Smooth muscle cell (in vitro differentiated cells): ENCODE measurements at regions not wholly inside any gene's neighbourhood (a gene's known extent, or its start where the extent isn't known, plus 50 kb on each side); places are given as distances from the start of the nearest gene placed in this dataset.
"Not testable (repeated sequence)": the region's sequence is repeated elsewhere in the genome, so short reads cannot be mapped to it uniquely, and the experiment has no call there.

Experiments
- DNase-seq: peaks from one replicate; lab custom pipeline; 2025; ENCODE audit not compliant: unreplicated experiment; lab: John Stamatoyannopoulos, UW
- H2AFZ ChIP-seq: fragments of 200-600 bp; sonication (generic); 2 replicates; pipeline ENCODE4 v1.6.0; 2016; ENCODE audit warnings: antibody characterized with exemption, low read depth, mild to moderate bottlenecking
- H3F3A ChIP-seq: fragments of 200-600 bp; sonication (generic); 2 replicates; pipeline ENCODE4 v1.6.0; 2017; ENCODE audit warnings: antibody characterized with exemption, low read depth
- H3K27ac ChIP-seq: fragments of 200-600 bp; sonication (generic); 2 replicates; pipeline ENCODE4 v1.5.1; 2016; ENCODE audit warnings: low read depth, mild to moderate bottlenecking
- H3K27me3 ChIP-seq: fragments of 200-600 bp; sonication (generic); 2 replicates; pipeline ENCODE4 v1.6.1; 2016; ENCODE audit warnings: low read depth, mild to moderate bottlenecking
- H3K36me3 ChIP-seq: fragments of 200-600 bp; sonication (generic); 2 replicates; pipeline ENCODE4 v1.5.1; 2016; ENCODE audit warnings: low read depth
- H3K4me1 ChIP-seq: fragments of 200-600 bp; sonication (generic); 2 replicates; pipeline ENCODE4 v1.5.1; 2016; ENCODE audit warnings: low read depth
- H3K4me2 ChIP-seq: fragments of 200-600 bp; sonication (generic); 2 replicates; pipeline ENCODE4 v1.6.0; 2016; ENCODE audit warnings: mild to moderate bottlenecking
- H3K4me3 ChIP-seq: fragments of 200-600 bp; sonication (generic); 2 replicates; pipeline ENCODE4 v1.5.1; 2016; ENCODE audit warnings: mild to moderate bottlenecking
- H3K79me2 ChIP-seq: fragments of 200-600 bp; sonication (generic); 2 replicates; pipeline ENCODE4 v1.6.0; 2016; ENCODE audit warnings: low read depth, mild to moderate bottlenecking
- H3K9ac ChIP-seq: fragments of 200-600 bp; sonication (generic); 2 replicates; pipeline ENCODE4 v1.6.0; 2016; ENCODE audit warnings: low read depth
- H3K9me3 ChIP-seq: fragments of 200-600 bp; sonication (generic); replicated peaks from 2 replicates; pipeline ENCODE4 v1.5.1; 2016; ENCODE audit warnings: low read depth
- H4K20me1 ChIP-seq: fragments of 200-600 bp; sonication (generic); 2 replicates; pipeline ENCODE4 v1.6.0; 2016; ENCODE audit warnings: low read depth
- WGBS: methylation state at CpG from one replicate; pipeline ENCODE4 v1.1.7; 2016; ENCODE audit warnings: low lambda C conversion rate; 5-methylcytosine and 5-hydroxymethylcytosine counted together
- TF ChIP-seq, protein P1 (sequence below): fragments of 200-600 bp; sonication (generic); IDR thresholded peaks from 2 replicates; pipeline ENCODE4 v1.5.1; 2017; ENCODE audit warnings: borderline replicate concordance, mild to moderate bottlenecking, antibody characterized with exemption; ENCODE audit not compliant: insufficient read depth, poor library complexity, severe bottlenecking

DNA sequence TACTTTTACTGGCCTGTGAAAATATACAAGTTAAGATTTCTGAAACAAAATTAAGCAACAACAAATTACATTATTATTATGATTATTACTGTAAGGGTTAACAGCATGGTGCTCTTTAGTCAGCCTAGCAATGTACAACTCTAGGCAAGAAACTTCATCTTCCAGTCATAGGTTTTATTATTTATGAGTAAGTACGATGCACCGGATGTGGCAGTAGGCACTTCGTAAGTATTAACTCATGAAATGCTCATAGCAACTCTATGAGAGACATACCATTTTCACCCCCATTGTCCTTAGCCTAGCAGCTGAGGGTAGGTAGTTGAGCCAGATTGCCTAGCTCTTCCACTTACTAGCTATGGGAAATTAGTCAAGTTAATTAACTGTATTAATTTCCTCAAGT, 68.0 kb upstream of the PTPRG start:
- Histone ChIP-seq H3K4me1 (no peaks in the 10 kb centered on the region), H3K4me2 (no peak overlapping the region), H3K9ac (no peak overlapping the region), H3K9me3 (no peaks in the 10 kb centered on the region), H3K79me2 (no peaks in the 10 kb centered on the region), H3K4me3 (no peak overlapping the region), H2AFZ (no peak overlapping the region), H3F3A (no peaks in the 10 kb centered on the region), H4K20me1 (no peaks in the 10 kb centered on the region), H3K27ac (no peak overlapping the region), H3K27me3 (no peaks in the 10 kb centered on the region), H3K36me3 (no peaks in the 10 kb centered on the region)
- WGBS: 93% methylated on average over 3 of the region's 3 CpGs
- no peak for DNase-seq
- TF ChIP-seq, protein P1, sequence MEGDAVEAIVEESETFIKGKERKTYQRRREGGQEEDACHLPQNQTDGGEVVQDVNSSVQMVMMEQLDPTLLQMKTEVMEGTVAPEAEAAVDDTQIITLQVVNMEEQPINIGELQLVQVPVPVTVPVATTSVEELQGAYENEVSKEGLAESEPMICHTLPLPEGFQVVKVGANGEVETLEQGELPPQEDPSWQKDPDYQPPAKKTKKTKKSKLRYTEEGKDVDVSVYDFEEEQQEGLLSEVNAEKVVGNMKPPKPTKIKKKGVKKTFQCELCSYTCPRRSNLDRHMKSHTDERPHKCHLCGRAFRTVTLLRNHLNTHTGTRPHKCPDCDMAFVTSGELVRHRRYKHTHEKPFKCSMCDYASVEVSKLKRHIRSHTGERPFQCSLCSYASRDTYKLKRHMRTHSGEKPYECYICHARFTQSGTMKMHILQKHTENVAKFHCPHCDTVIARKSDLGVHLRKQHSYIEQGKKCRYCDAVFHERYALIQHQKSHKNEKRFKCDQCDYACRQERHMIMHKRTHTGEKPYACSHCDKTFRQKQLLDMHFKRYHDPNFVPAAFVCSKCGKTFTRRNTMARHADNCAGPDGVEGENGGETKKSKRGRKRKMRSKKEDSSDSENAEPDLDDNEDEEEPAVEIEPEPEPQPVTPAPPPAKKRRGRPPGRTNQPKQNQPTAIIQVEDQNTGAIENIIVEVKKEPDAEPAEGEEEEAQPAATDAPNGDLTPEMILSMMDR: no peak

DNA sequence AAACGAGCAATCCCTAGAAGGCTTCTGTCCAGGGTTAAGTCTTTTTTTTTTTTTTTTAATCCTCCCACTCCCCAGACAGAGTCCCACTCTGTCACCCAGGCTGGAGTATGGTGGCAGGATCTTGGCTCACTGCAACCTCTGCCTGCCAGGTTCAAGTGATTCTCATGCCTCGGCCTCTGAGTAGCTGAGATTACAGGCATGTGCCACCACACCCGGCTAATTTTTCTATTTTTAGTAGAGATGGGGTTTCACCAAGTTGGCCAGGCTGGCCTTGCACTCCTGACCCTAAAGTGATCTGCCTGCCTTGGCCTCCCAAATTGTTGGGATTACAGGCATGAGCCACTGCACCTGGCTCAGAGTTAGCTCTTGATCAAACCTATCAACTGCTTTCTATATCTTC, 67.1 kb upstream of the PTPRG start:
- not testable (repeated sequence) for H3K27ac ChIP-seq, H4K20me1 ChIP-seq, H3K36me3 ChIP-seq, H3K4me2 ChIP-seq, H3K27me3 ChIP-seq, H3K9ac ChIP-seq, H3K4me1 ChIP-seq, H2AFZ ChIP-seq, DNase-seq, H3K79me2 ChIP-seq, H3K4me3 ChIP-seq, H3K9me3 ChIP-seq, H3F3A ChIP-seq
- 87% methylated on average over 3 of the region's 3 CpGs for WGBS

DNA sequence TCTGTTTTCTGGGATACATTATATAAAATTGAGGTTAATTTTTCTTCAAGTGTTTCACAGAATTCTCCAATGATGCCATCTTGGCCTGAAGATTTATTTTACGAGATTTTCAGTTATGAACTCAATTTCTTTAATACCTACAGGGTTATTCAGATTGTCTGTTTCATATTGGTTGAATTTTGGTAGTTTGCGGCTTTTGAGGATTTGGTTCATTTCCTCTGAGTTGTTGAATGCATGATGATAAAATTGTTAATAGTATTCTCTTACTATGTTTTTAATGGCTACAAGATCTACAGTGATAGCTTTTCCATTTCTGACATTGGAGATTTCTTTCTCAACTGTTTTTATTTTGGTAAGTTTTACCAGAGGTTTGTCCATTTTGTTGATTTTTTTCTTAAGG, 63.9 kb upstream of the PTPRG start:
- Histone ChIP-seq H3K9me3 (no peaks in the 10 kb centered on the region), H3K4me2 (no peak overlapping the region), H3K27me3 (no peaks in the 10 kb centered on the region), H3K36me3 (no peaks in the 10 kb centered on the region), H3K9ac (no peak overlapping the region), H3K27ac (no peak overlapping the region), H3F3A (no peaks in the 10 kb centered on the region), H3K79me2 (no peaks in the 10 kb centered on the region), H3K4me3 (no peak overlapping the region), H4K20me1 (no peaks in the 10 kb centered on the region), H2AFZ (no peak overlapping the region), H3K4me1 (no peaks in the 10 kb centered on the region)
- TF ChIP-seq, protein P1: no peak
- WGBS: 90% methylated on average over 2 of the region's 2 CpGs
- DNase-seq: no peak

DNA sequence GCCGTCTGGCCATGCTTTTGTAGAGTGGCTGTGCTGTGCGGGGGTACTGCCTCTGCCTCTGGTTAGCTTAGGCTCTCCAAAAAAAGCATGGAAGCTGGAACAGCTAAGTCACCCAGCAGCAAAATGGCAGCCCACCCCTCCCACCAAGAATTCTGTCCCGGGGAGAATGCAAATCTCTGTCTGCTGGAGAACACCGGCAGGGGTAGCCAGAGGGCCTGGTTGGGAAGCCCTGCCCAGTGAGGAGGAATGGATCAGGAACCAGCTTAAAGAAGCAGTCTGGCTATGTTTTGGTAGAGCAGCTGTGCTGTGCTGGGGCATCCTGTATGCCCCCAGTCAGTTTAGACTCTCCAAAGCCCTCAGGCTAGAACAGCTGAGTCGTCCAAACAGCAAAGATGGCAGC, 56.2 kb upstream of the PTPRG start:
- no peak for DNase-seq
- H3K36me3 ChIP-seq: no peaks in the 10 kb centered on the region
- H3K27me3 ChIP-seq: no peaks in the 10 kb centered on the region
- H3K79me2 ChIP-seq: no peaks in the 10 kb centered on the region
- no peak overlapping the region for H2AFZ ChIP-seq
- WGBS: 75% methylated on average over 5 of the region's 5 CpGs
- no peaks in the 10 kb centered on the region for H4K20me1 ChIP-seq
- TF ChIP-seq, protein P1: no peak
- H3K9ac ChIP-seq: no peak overlapping the region
- no peaks in the 10 kb centered on the region for H3K4me1 ChIP-seq
- no peak overlapping the region for H3K27ac ChIP-seq
- no peaks in the 10 kb centered on the region for H3K9me3 ChIP-seq
- H3F3A ChIP-seq: no peaks in the 10 kb centered on the region
- H3K4me3 ChIP-seq: no peak overlapping the region
- H3K4me2 ChIP-seq: no peak overlapping the region
